Central memory CD8-positive, alpha-beta T cell (primary cell): ENCODE measurements at regions not wholly inside any gene's neighbourhood (a gene's known extent, or its start where the extent isn't known, plus 50 kb on each side); places are given as distances from the start of the nearest gene placed in this dataset.

ENCODE experiments used
- ATAC-seq: fragments of 150-1000 bp; cut with Tn5 transposase; replicated peaks from 2 replicates; pipeline ENCODE4 v1.10.0; 2022; ENCODE audit warnings: mild to moderate bottlenecking, moderate FRiP score, moderate number of reproducible peaks; ENCODE audit not compliant: poor library complexity, severe bottlenecking; ENCODE audit errors: extremely low read depth
- DNase-seq, 2 donors: peaks; one replicate each; pipeline ENCODE4 v3.0.0; 2021; ENCODE audit warnings: low spot score in 2 of 2
- H3K27ac Mint-ChIP-seq: one replicate; pipeline ENCODE4 v1.8.0; 2022; ENCODE audit warnings: low read depth, mild to moderate bottlenecking, moderate library complexity, mixed read lengths
- H3K27me3 Mint-ChIP-seq: one replicate; pipeline ENCODE4 v1.8.0; 2022; ENCODE audit warnings: mixed read lengths
- H3K36me3 Mint-ChIP-seq: one replicate; pipeline ENCODE4 v1.8.0; 2022; ENCODE audit warnings: mild to moderate bottlenecking, moderate library complexity, mixed read lengths; ENCODE audit not compliant: insufficient read depth
- H3K4me1 Mint-ChIP-seq: one replicate; pipeline ENCODE4 v1.8.0; 2022; ENCODE audit warnings: mixed read lengths
- H3K4me3 Mint-ChIP-seq: one replicate; pipeline ENCODE4 v1.8.0; 2022; ENCODE audit warnings: mild to moderate bottlenecking, moderate library complexity, mixed read lengths
- H3K9me3 Mint-ChIP-seq: one replicate; pipeline ENCODE4 v1.8.0; 2022; ENCODE audit warnings: mixed read lengths

DNA sequence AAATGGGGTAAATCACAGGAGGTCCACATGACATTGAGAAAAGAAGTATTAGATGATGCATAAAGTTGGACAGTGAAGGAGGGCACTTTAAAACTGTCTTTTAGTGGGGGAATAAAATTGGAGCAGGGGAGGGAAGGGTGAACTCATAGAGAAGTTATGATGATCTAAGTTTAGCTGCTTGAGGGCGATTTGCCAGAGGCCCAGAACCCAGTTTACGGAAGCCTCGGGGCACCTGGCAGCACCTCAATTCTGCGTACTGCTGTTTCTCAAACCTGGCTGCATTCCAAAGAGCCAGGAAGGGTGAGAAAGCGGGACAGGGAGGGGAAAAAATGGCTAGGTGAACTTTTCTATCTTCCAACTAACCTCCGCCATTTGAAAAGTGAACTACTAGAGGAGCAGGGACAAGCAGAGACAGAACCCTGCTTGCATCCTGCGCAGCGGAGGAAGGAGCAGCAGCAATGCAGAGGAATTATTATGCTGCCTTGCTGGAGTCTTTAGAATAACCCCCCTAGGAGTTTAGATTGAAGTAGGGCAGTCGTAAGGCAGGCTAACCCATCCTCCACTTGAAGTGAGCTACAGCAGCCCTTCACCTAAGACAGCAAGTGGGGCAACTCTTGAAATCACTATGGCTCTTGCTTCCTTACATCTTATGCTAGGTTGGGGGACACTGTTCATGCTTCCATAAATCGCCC lies 316.8 kb downstream of the BRINP1 start:
- DNase-seq (no peak), ATAC-seq (no peak)
- no peak overlapping the region for H3K27ac Mint-ChIP-seq
- peaks cover 10% of the 10 kb centered on the region for H3K9me3 Mint-ChIP-seq
- peaks cover 2% of the 10 kb centered on the region for H3K36me3 Mint-ChIP-seq
- no peaks in the 10 kb centered on the region for H3K4me1 Mint-ChIP-seq
- no peaks in the 10 kb centered on the region for H3K27me3 Mint-ChIP-seq
- H3K4me3 Mint-ChIP-seq = no peak overlapping the region

DNA sequence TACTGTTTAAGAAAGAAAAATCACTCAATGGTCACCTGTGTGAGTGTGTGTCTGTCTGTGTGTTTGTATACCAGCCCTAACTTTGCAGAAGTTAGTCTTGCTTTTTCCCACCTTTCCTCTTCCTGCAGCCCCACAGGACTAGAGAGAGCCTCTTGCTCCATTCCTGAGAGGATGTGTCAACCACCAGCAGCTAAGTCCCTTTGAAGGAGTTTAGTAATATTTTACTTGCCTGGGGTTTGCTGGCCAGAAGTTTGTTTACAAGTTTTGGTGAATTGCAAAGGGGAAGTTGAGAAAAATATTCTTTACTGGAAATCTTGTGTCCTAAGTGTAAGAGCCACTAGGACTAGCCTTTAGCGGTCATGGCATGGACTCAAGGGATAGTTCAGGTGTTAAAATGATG lies 316.2 kb downstream of the BRINP1 start:
- H3K9me3 Mint-ChIP-seq = peaks cover 10% of the 10 kb centered on the region
- no peak overlapping the region for H3K4me3 Mint-ChIP-seq
- no peak overlapping the region for H3K27ac Mint-ChIP-seq
- no peaks in the 10 kb centered on the region for H3K4me1 Mint-ChIP-seq
- peaks cover 2% of the 10 kb centered on the region for H3K36me3 Mint-ChIP-seq
- ATAC-seq (no peak), DNase-seq (no peak)
- H3K27me3 Mint-ChIP-seq = no peaks in the 10 kb centered on the region

- no peak overlapping the region for H3K27ac Mint-ChIP-seq
- ATAC-seq = no peak
These were observed 308.4 kb downstream of the BRINP1 start for GRCh38 chr9:119060629-119061385.

GRCh38 chr9:119071636-119072035 lies 297.6 kb downstream of the BRINP1 start:
- Mint-ChIP-seq H3K27me3 (no peaks in the 10 kb centered on the region), H3K4me3 (no peak overlapping the region), H3K4me1 (no peaks in the 10 kb centered on the region), H3K9me3 (peaks cover 20% of the 10 kb centered on the region), H3K36me3 (no peaks in the 10 kb centered on the region), H3K27ac (no peak overlapping the region)
- ATAC-seq (no peak), DNase-seq (no peak)

More at GRCh38 chr9:119060629-119061385, 308.4 kb downstream of the BRINP1 start:
- no peaks in the 10 kb centered on the region for H3K27me3 Mint-ChIP-seq
- peaks cover 7% of the 10 kb centered on the region for H3K9me3 Mint-ChIP-seq
- no peaks in the 10 kb centered on the region for H3K4me1 Mint-ChIP-seq
- DNase-seq = no peak
- no peaks in the 10 kb centered on the region for H3K36me3 Mint-ChIP-seq
- H3K4me3 Mint-ChIP-seq = no peak overlapping the region

GRCh38 chr9:119074017-119074416 lies 295.2 kb downstream of the BRINP1 start:
- Mint-ChIP-seq H3K9me3 (peaks cover 25% of the 10 kb centered on the region), H3K4me3 (no peak overlapping the region), H3K27me3 (no peaks in the 10 kb centered on the region), H3K36me3 (no peaks in the 10 kb centered on the region), H3K27ac (no peak overlapping the region), H3K4me1 (no peaks in the 10 kb centered on the region)
- no peak for ATAC-seq
- DNase-seq = no peak

DNA sequence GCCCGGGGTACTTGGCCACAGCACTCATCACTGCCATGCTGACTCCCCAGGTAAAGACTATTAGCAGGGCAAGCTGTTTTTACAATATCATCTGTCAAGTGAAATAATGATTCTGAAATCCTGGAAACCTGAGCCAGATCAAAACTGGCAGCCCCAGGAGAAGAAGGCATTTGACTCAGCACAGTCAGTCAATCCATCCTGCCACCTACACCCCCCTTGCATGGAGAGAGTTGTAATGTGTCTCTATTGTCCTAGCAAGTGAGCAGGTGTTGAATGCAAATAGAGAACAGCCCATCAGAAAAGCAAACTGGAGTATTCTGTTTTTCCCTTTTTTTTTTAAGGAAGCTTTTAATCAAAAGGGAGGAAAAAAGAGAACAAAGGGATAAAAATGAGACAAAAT lies 291.2 kb downstream of the BRINP1 start:
- Mint-ChIP-seq H3K27me3 (no peaks in the 10 kb centered on the region), H3K27ac (no peak overlapping the region), H3K9me3 (peaks cover 23% of the 10 kb centered on the region), H3K4me1 (no peaks in the 10 kb centered on the region), H3K4me3 (no peak overlapping the region), H3K36me3 (no peaks in the 10 kb centered on the region)
- no peak for DNase-seq
- ATAC-seq = no peak

GRCh38 chr9:119083673-119084072 lies 285.6 kb downstream of the BRINP1 start:
- Mint-ChIP-seq H3K4me3 (no peak overlapping the region), H3K27ac (no peak overlapping the region), H3K9me3 (peaks cover 17% of the 10 kb centered on the region), H3K36me3 (no peaks in the 10 kb centered on the region), H3K4me1 (no peaks in the 10 kb centered on the region), H3K27me3 (no peaks in the 10 kb centered on the region)
- DNase-seq (no peak), ATAC-seq (no peak)

DNA sequence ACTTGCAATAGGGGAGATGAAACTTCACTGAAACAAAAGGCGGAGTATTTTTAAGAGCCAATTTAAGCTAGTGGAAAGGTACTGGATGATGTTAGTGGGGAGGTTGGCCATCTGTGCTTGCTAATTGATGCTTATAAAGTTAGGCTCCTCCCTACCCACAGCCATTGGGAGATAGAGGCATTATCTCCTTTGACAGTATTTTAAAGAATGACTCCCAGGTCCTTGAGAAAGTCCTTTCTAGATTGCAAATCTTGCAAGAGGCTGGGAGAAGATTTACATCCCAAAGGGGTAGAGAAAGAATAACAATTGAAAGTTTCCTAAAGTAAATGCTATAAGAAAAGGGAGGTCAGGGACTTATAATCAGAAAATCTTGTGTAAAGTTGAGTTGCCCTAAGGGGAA lies 282.6 kb downstream of the BRINP1 start:
- H3K9me3 Mint-ChIP-seq = peaks cover 17% of the 10 kb centered on the region
- H3K27me3 Mint-ChIP-seq = no peaks in the 10 kb centered on the region
- H3K36me3 Mint-ChIP-seq = no peaks in the 10 kb centered on the region
- no peak overlapping the region for H3K4me3 Mint-ChIP-seq
- H3K4me1 Mint-ChIP-seq = no peaks in the 10 kb centered on the region
- no peak for ATAC-seq
- no peak for DNase-seq
- no peak overlapping the region for H3K27ac Mint-ChIP-seq

GRCh38 chr9:119088002-119088547 lies 281.2 kb downstream of the BRINP1 start:
- H3K27me3 Mint-ChIP-seq = no peaks in the 10 kb centered on the region
- H3K9me3 Mint-ChIP-seq = peaks cover 12% of the 10 kb centered on the region
- DNase-seq (no peak), ATAC-seq (no peak)
- no peak overlapping the region for H3K27ac Mint-ChIP-seq
- H3K4me3 Mint-ChIP-seq = no peak overlapping the region
- no peaks in the 10 kb centered on the region for H3K4me1 Mint-ChIP-seq
- no peaks in the 10 kb centered on the region for H3K36me3 Mint-ChIP-seq

DNA sequence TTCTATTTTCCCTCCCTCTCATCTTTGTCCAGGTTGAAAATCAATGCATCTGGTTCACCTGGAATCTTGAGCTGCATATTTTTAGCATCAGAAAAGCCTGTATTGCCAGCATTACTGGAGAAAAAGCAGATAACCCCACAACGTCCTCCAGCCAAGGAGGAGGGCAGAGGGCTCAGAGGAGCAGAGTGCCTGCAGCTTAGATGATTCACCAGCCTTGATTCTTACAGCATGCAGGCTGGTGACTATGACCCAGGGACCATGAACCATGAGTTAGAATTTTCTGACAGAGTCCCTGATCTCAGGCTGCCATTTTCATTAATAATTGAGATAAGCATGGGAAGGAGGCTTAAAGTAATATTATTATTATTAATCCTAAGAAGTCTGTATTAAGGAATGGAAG lies 278.2 kb downstream of the BRINP1 start:
- DNase-seq = no peak
- ATAC-seq = no peak
- Mint-ChIP-seq H3K9me3 (peaks cover 9% of the 10 kb centered on the region), H3K27ac (no peak overlapping the region), H3K4me3 (no peak overlapping the region), H3K27me3 (no peaks in the 10 kb centered on the region), H3K36me3 (peaks cover 2% of the 10 kb centered on the region), H3K4me1 (no peaks in the 10 kb centered on the region)

DNA sequence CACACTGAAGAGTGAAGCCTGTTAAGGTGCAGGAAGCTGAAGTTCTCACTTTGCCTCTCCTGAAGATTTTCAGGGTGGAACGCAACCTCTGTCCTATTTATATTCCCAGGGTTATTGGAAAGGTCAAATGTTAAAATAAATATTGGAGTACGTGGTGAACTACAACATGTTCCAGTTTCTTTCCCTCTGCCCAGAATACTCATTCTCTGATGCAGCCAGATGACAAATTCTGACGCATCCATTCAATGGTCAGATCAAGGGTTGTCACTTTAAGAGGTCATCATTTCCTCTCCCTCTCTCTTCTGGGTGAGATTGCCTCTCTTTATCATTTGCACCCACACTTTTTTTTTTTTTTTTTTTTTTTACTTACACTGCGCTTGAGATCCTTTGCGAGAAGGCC lies 277.1 kb downstream of the BRINP1 start:
- ATAC-seq = no peak
- peaks cover 6% of the 10 kb centered on the region for H3K9me3 Mint-ChIP-seq

GRCh38 chr9:119094086-119094485 lies 275.1 kb downstream of the BRINP1 start:
- Mint-ChIP-seq H3K27ac (no peak overlapping the region), H3K27me3 (no peaks in the 10 kb centered on the region), H3K4me3 (no peak overlapping the region), H3K4me1 (no peaks in the 10 kb centered on the region), H3K36me3 (peaks cover 2% of the 10 kb centered on the region), H3K9me3 (peaks cover 7% of the 10 kb centered on the region)
- DNase-seq (no peak), ATAC-seq (no peak)

More for the DNA sequence above, 277.1 kb downstream of the BRINP1 start:
- Mint-ChIP-seq H3K27me3 (no peaks in the 10 kb centered on the region), H3K4me1 (no peaks in the 10 kb centered on the region), H3K4me3 (no peak overlapping the region), H3K27ac (no peak overlapping the region), H3K36me3 (peaks cover 2% of the 10 kb centered on the region)
- no peak for DNase-seq

GRCh38 chr9:119095072-119095471 lies 274.2 kb downstream of the BRINP1 start:
- H3K36me3 Mint-ChIP-seq = peaks cover 2% of the 10 kb centered on the region
- H3K4me3 Mint-ChIP-seq = no peak overlapping the region
- peaks cover 11% of the 10 kb centered on the region for H3K9me3 Mint-ChIP-seq
- H3K4me1 Mint-ChIP-seq = no peaks in the 10 kb centered on the region
- no peaks in the 10 kb centered on the region for H3K27me3 Mint-ChIP-seq
- ATAC-seq (no peak), DNase-seq (no peak)
- H3K27ac Mint-ChIP-seq = no peak overlapping the region
